HL-60 (cell line): ENCODE measurements at regions not wholly inside any gene's neighbourhood (a gene's known extent, or its start where the extent isn't known, plus 50 kb on each side); places are given as distances from the start of the nearest gene placed in this dataset.

Experiments
- DNase-seq, 2 experiments: peaks; one replicate each; pipeline ENCODE4 v3.0.0-alpha.2; 2010 to 2020; ENCODE audit warnings: low read depth in 1 of 2, low spot score in 1 of 2
- H3K27ac ChIP-seq: fragments of 250-450 bp; sonication (Bioruptor Pico); replicated peaks from 2 replicates; pipeline ENCODE4 v1.5.1; 2020; ENCODE audit warnings: mild to moderate bottlenecking, moderate library complexity
- H3K27me3 ChIP-seq: fragments of 250-450 bp; sonication (Bioruptor Pico); 2 replicates; pipeline ENCODE4 v1.5.1; 2021; ENCODE audit warnings: mild to moderate bottlenecking, moderate library complexity; ENCODE audit not compliant: insufficient read depth, poor library complexity, severe bottlenecking
- H3K4me3 ChIP-seq: replicated peaks from 2 replicates; pipeline ENCODE4 v1.5.1; 2011; ENCODE audit warnings: mild to moderate bottlenecking, control low read depth, low read length; ENCODE audit not compliant: insufficient read depth
- GABPA ChIP-seq: IDR thresholded peaks from 2 replicates; pipeline ENCODE4 v1.6.1; 2012; ENCODE audit warnings: low read depth
- POLR2AphosphoS5 ChIP-seq: IDR thresholded peaks from 2 replicates; pipeline ENCODE4 v1.6.1; 2012; ENCODE audit warnings: low read depth
- REST ChIP-seq: IDR thresholded peaks from 2 replicates; pipeline ENCODE4 v1.6.1; 2012; ENCODE audit warnings: low read depth; ENCODE audit not compliant: insufficient replicate concordance
- SPI1 ChIP-seq: IDR thresholded peaks from 2 replicates; pipeline ENCODE4 v1.6.1; 2012; ENCODE audit warnings: low read depth, mild to moderate bottlenecking, borderline replicate concordance
- TF ChIP-seq, protein P1 (sequence below): IDR thresholded peaks from one replicate; pipeline ENCODE4 v1.5.1; 2011; ENCODE audit warnings: low read length, control low read depth, inconsistent platforms; ENCODE audit not compliant: insufficient read depth

- no peak overlapping the region for H3K4me3 ChIP-seq
- no peak for DNase-seq
- no peak overlapping the region for H3K27ac ChIP-seq
- no peaks in the 10 kb centered on the region for H3K27me3 ChIP-seq
- TF ChIP-seq SPI1 (no peak), GABPA (no peak), POLR2AphosphoS5 (no peak), REST (no peak)
- TF ChIP-seq, protein P1, sequence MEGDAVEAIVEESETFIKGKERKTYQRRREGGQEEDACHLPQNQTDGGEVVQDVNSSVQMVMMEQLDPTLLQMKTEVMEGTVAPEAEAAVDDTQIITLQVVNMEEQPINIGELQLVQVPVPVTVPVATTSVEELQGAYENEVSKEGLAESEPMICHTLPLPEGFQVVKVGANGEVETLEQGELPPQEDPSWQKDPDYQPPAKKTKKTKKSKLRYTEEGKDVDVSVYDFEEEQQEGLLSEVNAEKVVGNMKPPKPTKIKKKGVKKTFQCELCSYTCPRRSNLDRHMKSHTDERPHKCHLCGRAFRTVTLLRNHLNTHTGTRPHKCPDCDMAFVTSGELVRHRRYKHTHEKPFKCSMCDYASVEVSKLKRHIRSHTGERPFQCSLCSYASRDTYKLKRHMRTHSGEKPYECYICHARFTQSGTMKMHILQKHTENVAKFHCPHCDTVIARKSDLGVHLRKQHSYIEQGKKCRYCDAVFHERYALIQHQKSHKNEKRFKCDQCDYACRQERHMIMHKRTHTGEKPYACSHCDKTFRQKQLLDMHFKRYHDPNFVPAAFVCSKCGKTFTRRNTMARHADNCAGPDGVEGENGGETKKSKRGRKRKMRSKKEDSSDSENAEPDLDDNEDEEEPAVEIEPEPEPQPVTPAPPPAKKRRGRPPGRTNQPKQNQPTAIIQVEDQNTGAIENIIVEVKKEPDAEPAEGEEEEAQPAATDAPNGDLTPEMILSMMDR, result no peak
These were observed 166.2 kb upstream of the TAC1 start for GRCh38 chr7:97565665-97566064.

GRCh38 chr7:97573065-97573464, 158.8 kb upstream of the TAC1 start:
- Histone ChIP-seq H3K27ac (no peak overlapping the region), H3K4me3 (no peak overlapping the region), H3K27me3 (peaks cover 3% of the 10 kb centered on the region)
- DNase-seq, result no peak
- TF ChIP-seq POLR2AphosphoS5 (no peak), SPI1 (no peak), REST (no peak), GABPA (no peak)
- TF ChIP-seq, protein P1, result no peak

DNA sequence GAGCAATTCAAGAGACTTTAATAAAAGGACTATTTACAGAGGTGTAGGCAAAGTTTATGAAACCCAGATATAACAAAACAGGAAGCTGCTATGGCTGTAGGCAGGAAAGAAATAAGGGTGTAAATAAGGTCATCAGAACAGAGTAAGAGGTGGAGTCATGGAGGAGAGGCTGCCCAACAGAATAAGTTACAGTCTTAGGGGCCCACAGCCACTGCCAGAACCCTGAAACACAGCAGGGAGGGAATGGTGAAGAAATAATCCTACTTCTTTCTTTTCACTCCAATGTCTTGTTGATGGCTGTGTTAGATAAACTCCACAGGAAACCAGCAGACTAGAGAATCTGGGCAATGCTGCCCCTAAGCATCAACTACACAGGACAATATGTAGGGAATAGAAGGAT, 155.8 kb upstream of the TAC1 start:
- no peak overlapping the region for H3K27ac ChIP-seq
- peaks cover 3% of the 10 kb centered on the region for H3K27me3 ChIP-seq
- DNase-seq, result no peak
- TF ChIP-seq SPI1 (no peak), GABPA (no peak), POLR2AphosphoS5 (no peak), REST (no peak)
- TF ChIP-seq, protein P1, result no peak
- H3K4me3 ChIP-seq, result no peak overlapping the region
